Transverse colon (tissue), 4 donors: ENCODE measurements at regions not wholly inside any gene's neighbourhood (a gene's known extent, or its start where the extent isn't known, plus 50 kb on each side); places are given as distances from the start of the nearest gene placed in this dataset.

Experiments used
- DNase-seq: peaks from one replicate; pipeline ENCODE4 v3.0.0-alpha.2; 2019
- H3K27ac ChIP-seq, 4 donors: fragments of 200-600 bp; sonication (generic); 2 replicates each; pipeline ENCODE4 v1.5.1; 2016 to 2018; ENCODE audit warnings: inconsistent platforms in 4 of 4
- H3K27me3 ChIP-seq: fragments of 200-600 bp; sonication (generic); 2 replicates; pipeline ENCODE4 v1.5.1; 2017; ENCODE audit warnings: inconsistent platforms
- H3K36me3 ChIP-seq, 4 donors: fragments of 200-600 bp; sonication (generic); 2 replicates each; pipeline ENCODE4 v1.5.1; 2017 to 2019; ENCODE audit warnings: inconsistent platforms in 4 of 4
- H3K4me1 ChIP-seq, 4 donors: fragments of 200-600 bp; sonication (generic); 2 replicates each; pipeline ENCODE4 v1.5.1; 2017 to 2020; ENCODE audit warnings: inconsistent platforms in 4 of 4
- H3K4me3 ChIP-seq, 4 donors: fragments of 200-600 bp; sonication (generic); 1 replicate in 1 of 4; 2 replicates in 3 of 4; pipeline versions ENCODE4 v1.5.1 to v1.6.1; 2017 to 2019; ENCODE audit warnings: inconsistent platforms in 4 of 4
- H3K9me3 ChIP-seq, 2 donors: fragments of 200-600 bp; sonication (generic); 2 replicates each; pipeline ENCODE4 v1.5.1; 2017 to 2019; ENCODE audit warnings: inconsistent platforms in 2 of 2
- CTCF ChIP-seq, 5 experiments: fragments of 200-600 bp in 3 of 5; fragments of 450-650 bp in 2 of 5; sonication (generic) in 3 of 5; IDR thresholded peaks; 1 replicate in 2 of 5; 2 replicates in 3 of 5; pipeline ENCODE4 v1.5.1; 2016 to 2017; ENCODE audit warnings: antibody characterized with exemption in 5 of 5, inconsistent platforms in 3 of 5, mild to moderate bottlenecking in 2 of 5, moderate library complexity in 1 of 5
- EP300 ChIP-seq: sonication (generic); formaldehyde crosslinking; IDR thresholded peaks from one replicate; pipeline ENCODE4 v1.6.1; 2017; ENCODE audit warnings: antibody characterized with exemption, low read depth
- POLR2A ChIP-seq: fragments of 450-650 bp; IDR thresholded peaks from one replicate; pipeline ENCODE4 v1.6.1; 2016; ENCODE audit warnings: antibody characterized with exemption, mild to moderate bottlenecking, moderate library complexity
- POLR2AphosphoS5 ChIP-seq, 3 donors: sonication (generic); formaldehyde crosslinking; IDR thresholded peaks; one replicate each; pipeline ENCODE4 v1.6.1; 2016; ENCODE audit warnings: antibody characterized with exemption in 3 of 3
- WGBS, 2 donors: methylation state at CpG; one replicate each; pipeline ENCODE4 v1.1.5; 2018; ENCODE audit warnings: low coverage in 1 of 2; 5-methylcytosine and 5-hydroxymethylcytosine counted together
- in situ Hi-C, 4 donors: fragments of 200-750 bp; cut with MboI; loops; one replicate each; pipeline versions ENCODE4 v1.15.0 to v1.15.1; 2017; ENCODE audit warnings: low sequenced_read_pairs in 3 of 4, low pct_ligation_motif_present in 1 of 4, low pct_unique_long_range_greater_than_20kb in 1 of 4
- intact Hi-C: fragments of 100-400 bp; cut with DNase I; formaldehyde crosslinking; loops from one replicate; pipeline ENCODE4 v1.15.1; 2023; ENCODE audit warnings: low total_unique reads

GRCh38 chr7:91457208-91457607 lies 193.0 kb downstream of the FZD1 start:
- Histone ChIP-seq H3K4me3 (no peak overlapping the region), H3K9me3 (no peaks in the 10 kb centered on the region), H3K27ac (no peak overlapping the region), H3K27me3 (no peaks in the 10 kb centered on the region), H3K4me1 (no peaks in the 10 kb centered on the region), H3K36me3 (no peaks in the 10 kb centered on the region)
- intact Hi-C loops: no loop called here
- DNase-seq: no peak
- 45 to 50% methylated on average over 1 of the region's 1 CpG for WGBS, 2 donors
- TF ChIP-seq POLR2AphosphoS5 (IDR thresholded peaks at IDR 0.05) (no peak), CTCF (IDR thresholded peaks at IDR 0.05) (no peak), POLR2A (no peak), EP300 (no peak)
- in situ Hi-C loops: no loop called here

GRCh38 chr7:91459539-91459938 lies 195.3 kb downstream of the FZD1 start:
- no peak for DNase-seq
- Histone ChIP-seq H3K36me3 (no peaks in the 10 kb centered on the region), H3K4me3 (no peak overlapping the region), H3K27me3 (no peaks in the 10 kb centered on the region), H3K9me3 (no peaks in the 10 kb centered on the region), H3K4me1 (no peaks in the 10 kb centered on the region), H3K27ac (no peak overlapping the region)
- intact Hi-C loops (no loop called here), in situ Hi-C loops (no loop called here)
- TF ChIP-seq EP300 (no peak), POLR2AphosphoS5 (IDR thresholded peaks at IDR 0.05) (no peak), POLR2A (no peak), CTCF (IDR thresholded peaks at IDR 0.05) (no peak)
- WGBS, 2 donors: 92 to 93% methylated on average over 2 of the region's 2 CpGs

GRCh38 chr7:91462316-91462715 lies 198.1 kb downstream of the FZD1 start:
- Histone ChIP-seq H3K4me1 (no peaks in the 10 kb centered on the region), H3K27ac (no peak overlapping the region), H3K27me3 (no peaks in the 10 kb centered on the region), H3K4me3 (no peak overlapping the region), H3K9me3 (no peaks in the 10 kb centered on the region), H3K36me3 (no peaks in the 10 kb centered on the region)
- 72 to 82% methylated on average over 1 of the region's 1 CpG for WGBS, 2 donors
- TF ChIP-seq POLR2A (no peak), POLR2AphosphoS5 (IDR thresholded peaks at IDR 0.05) (no peak), CTCF (IDR thresholded peaks at IDR 0.05) (no peak), EP300 (no peak)
- intact Hi-C loops (no loop called here), in situ Hi-C loops (no loop called here)
- DNase-seq: no peak

- no peak overlapping the region for H3K4me3 ChIP-seq
- no peak for DNase-seq
- H3K4me1 ChIP-seq: no peaks in the 10 kb centered on the region
- 89% methylated on average over 14 of the region's 15 CpGs; no CpG with 5 or more reads in 1 of the 2 donors for WGBS, 2 donors
- intact Hi-C loops (no loop called here), in situ Hi-C loops (no loop called here)
- H3K27me3 ChIP-seq: no peaks in the 10 kb centered on the region
- TF ChIP-seq CTCF (IDR thresholded peaks at IDR 0.05): no peak
- TF ChIP-seq POLR2AphosphoS5 (IDR thresholded peaks at IDR 0.05): no peak
- TF ChIP-seq POLR2A: no peak
- no peak for TF ChIP-seq EP300
- H3K36me3 ChIP-seq: no peaks in the 10 kb centered on the region
- H3K9me3 ChIP-seq: no peaks in the 10 kb centered on the region
- H3K27ac ChIP-seq: no peak overlapping the region
Measured at GRCh38 chr7:91463330-91463729, 199.1 kb downstream of the FZD1 start.
